GM21423 (cell line): ENCODE measurements at regions not wholly inside any gene's neighbourhood (a gene's known extent, or its start where the extent isn't known, plus 50 kb on each side); places are given as distances from the start of the nearest gene placed in this dataset.

Experiments
- ATAC-seq: cut with Tn5 transposase; IDR thresholded peaks from one replicate; pipeline ENCODE4 v1.9.1; 2021; ENCODE audit warnings: mild to moderate bottlenecking, moderate library complexity; ENCODE audit not compliant: unreplicated experiment

DNA sequence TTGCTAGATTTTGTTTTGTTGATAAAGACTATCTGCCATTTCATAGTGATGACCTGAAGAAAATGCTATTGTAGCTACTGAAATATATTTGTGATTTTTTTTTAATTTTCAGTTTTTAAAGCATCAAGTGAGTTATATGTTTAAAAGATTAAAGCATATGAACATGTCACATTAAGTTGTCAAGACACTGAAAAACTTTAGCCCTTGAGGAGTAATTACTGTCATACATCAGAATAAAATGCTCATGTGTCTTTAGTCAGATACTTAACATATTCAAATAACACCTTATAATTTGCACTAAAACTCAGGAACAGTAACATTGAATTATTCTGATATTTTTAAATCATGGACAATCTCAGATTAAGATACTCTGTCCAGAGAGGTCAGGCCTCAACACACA is 108.1 kb upstream of the ATXN7L3B start:
- no peak for ATAC-seq

DNA sequence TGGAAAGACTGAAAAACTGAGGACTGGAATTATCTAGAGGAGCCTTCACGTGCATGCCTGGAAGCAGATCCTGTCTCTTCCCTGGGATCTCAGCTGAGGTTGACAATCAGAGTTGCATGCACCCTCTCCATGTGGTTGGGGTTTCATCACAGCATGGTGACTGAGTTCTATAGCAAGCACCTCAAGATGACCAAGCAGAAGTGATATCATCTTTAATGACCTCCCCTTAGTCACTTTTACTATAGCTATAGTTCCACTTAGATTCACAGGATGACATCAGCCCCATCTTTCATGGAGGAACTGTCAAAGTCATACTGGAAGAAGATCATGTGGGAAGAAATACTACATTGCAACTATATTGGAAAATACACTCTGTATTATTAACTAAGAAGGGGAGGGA is 105.8 kb upstream of the ATXN7L3B start:
- ATAC-seq: no peak

GRCh38 chr12:74440469-74440868 is 97.2 kb upstream of the ATXN7L3B start:
- no peak for ATAC-seq

DNA sequence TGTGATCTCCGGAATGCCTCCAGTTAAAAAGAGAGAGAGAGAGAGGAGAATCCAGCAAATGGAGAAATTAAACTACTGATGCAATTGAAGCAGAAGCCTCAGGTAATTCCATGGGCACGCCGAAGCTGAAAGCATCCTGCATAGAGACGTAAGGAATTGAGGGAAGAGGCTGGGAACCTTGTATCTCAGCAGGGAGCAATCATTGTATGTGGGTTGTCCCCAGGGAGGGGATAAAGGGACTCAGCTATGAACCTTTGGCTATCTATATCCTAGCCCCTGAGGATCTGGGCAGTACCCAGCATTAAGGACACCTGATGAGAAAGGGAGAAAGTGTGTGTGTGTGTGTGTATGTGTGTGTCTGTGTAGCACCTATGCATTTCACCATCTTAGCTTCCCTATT is 95.8 kb upstream of the ATXN7L3B start:
- no peak for ATAC-seq

- no peak for ATAC-seq
Observed at GRCh38 chr12:74446466-74446865, 91.2 kb upstream of the ATXN7L3B start.

GRCh38 chr12:74449872-74450271 is 87.8 kb upstream of the ATXN7L3B start:
- no peak for ATAC-seq

GRCh38 chr12:74454109-74454508 is 83.5 kb upstream of the ATXN7L3B start:
- ATAC-seq: no peak

DNA sequence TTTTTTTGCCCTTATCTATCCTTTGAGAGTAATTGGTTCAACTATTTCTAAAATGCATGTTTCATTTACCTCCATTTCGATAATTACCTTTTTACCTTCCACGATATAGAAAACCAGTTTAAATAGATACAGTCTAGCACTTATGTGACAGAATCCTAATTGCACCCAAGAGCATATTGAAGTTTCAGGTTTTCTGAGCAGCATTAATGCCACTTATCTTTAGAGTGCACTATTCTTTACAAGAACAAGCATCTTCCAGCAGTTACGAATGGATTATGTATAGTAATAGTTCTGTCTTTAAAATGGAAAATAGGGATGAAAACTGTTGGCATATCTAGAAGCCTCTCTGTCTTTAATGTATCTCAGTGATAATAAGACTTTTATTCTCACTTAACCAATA is 82.2 kb upstream of the ATXN7L3B start:
- ATAC-seq: no peak

- no peak for ATAC-seq
Observed at GRCh38 chr12:74456431-74456830, 81.2 kb upstream of the ATXN7L3B start.

DNA sequence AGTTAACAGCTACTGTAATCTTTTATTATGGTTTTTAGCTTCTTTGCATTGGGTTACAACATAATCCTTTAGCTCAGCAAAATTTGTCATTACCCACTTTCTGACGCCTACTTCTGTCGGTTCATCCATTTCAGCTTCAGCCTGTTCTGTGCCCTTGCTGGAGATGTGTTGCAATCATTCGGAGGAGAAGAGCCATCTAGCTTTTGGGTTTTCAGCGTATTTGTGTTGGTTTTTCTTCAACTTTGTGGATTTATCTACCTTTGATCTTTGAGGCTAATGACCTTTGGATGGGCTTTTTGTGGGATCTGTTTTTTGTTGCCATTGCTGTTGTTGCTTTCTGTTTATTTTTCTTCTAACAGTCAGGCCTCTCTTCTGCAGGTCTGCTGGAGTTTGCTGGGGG is 69.2 kb upstream of the ATXN7L3B start:
- ATAC-seq: no peak

DNA sequence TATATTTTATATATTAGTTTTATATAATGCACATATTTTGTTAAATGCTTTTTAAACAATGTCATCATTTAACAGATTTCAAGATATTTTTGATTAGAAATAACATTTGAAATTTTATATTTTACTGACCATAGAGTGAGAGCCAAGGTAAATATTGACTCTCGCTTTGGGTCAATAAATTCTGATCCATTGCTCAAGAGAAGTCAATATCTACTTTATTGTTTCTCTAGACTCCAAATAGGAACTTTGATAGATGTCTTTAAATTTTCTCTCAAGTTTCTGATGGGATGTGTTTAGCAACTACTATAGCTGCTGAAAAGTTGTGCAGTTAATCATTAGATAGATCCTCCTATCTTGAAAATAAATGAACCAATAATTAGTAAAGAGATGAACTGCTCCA is 61.4 kb upstream of the ATXN7L3B start:
- ATAC-seq: no peak

DNA sequence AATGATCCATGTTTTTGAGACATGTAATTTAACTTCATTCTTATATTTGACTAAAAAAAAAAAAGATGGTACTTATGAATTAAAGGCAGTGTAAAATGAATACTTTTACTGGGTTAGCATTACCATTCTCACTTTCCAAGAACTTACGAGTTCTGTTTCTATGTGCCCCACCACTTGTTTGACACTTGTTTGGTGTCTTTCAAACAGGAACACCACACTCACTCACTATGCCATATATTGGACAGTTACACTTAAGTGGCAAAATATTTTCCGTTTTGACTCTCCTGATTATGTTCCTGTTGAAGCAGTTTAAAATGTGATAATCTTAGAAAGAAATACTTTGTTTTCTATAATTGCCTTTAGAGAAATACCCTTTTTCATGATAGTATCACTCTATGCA is 56.6 kb upstream of the ATXN7L3B start:
- no peak for ATAC-seq

GRCh38 chr12:74482115-74482514 is 55.5 kb upstream of the ATXN7L3B start:
- no peak for ATAC-seq

- ATAC-seq: no peak
Observed at GRCh38 chr12:74483057-74483456, 54.6 kb upstream of the ATXN7L3B start.
